ENCODE measurements at regions not wholly inside any gene's neighbourhood (a gene's known extent, or its start where the extent isn't known, plus 50 kb on each side); places are given as distances from the start of the nearest gene placed in this dataset.
"Not testable (repeated sequence)": the region's sequence is repeated elsewhere in the genome, so short reads cannot be mapped to it uniquely, and the experiment has no call there.

DNA sequence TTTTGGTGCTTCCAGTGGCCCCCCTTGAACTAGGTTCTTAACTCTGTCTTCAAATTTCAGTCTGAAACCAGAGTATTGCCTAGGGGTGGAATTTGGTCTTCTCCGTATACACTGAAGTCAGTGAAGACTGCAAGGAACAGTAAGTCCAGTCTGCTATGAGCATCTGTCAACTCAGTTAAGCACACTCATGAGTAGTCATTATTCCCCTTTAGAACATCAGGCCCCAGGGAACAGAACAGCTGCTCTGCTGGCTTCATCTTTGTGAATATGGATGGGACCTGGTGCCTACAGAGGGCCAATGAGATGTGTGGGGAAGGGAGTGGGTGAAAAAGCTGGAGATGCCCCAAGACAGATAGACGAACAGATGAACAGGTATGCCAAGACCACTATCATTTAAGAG is 85.2 kb upstream of the PRR23C start:
- WGBS, 10 experiments, result 17 to 100% (median 71%) methylated on average over 1 of the region's 2 CpGs; no CpG with 5 or more reads in 5 of the 10 experiments
- peak in 1 of 8 experiments; percentile 12 for ATAC-seq (replicated peaks in 6 of 8)
- no peak overlapping the region for H3K4me3 ChIP-seq
- H3K27ac ChIP-seq, result no peak overlapping the region
- in situ Hi-C loops (cut with MboI; ENCODE audit: low pct_unique_long_range_greater_than_20kb in 2 of 9, low sequenced_read_pairs in 9 of 9, unreplicated experiment in 9 of 9), result no loop called here
- H3K4me1 ChIP-seq (replicated peaks in 1 of 2), result peaks cover 0 to 3% of the 10 kb centered on the region in 2 donors

DNA sequence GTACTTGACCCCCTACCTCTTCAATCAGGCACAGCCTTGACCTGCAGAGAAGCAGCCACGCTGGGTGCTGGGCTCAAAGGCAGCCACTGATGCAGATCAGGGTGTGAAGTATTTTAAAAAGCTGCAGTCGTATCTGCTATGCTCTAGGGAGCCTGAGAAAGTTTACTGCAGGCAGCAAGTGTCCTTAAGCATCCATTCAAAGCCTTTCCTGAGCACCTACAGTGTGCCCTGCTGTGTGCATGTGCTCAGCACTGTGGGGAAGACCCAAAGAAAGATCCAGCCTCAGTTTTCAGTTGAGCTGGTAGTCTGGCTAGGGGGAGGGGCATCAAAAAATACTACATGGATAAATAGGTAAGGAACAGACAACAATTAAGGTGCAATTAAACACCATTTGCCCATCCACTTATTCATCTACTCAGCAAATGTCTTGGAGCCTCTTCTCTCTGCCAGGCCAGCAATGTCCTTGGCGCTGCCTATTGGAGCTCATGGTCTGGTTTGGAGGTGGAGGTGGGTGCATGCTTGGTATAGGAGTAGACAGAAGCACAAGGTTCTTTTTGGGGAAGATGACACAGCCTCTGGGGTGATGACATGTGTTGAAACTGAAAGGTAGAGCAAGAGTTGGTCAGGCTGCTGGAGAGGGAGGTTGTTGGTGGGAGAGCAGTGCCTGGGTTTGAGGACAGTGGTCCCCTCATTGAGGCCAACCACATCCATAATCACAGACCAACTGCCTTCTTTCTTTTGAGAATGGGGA is 85.9 kb upstream of the PRR23C start:
- H3K27ac ChIP-seq, result no peak overlapping the region
- 20 to 100% (median 64%) methylated on average over 1 to 3 of the region's 3 CpGs; no CpG with 5 or more reads in 2 of the 10 experiments for WGBS, 10 experiments
- ATAC-seq (replicated peaks in 6 of 8), result no peak
- H3K4me3 ChIP-seq, result no peak overlapping the region
- in situ Hi-C loops (cut with MboI; ENCODE audit: low pct_unique_long_range_greater_than_20kb in 2 of 9, low sequenced_read_pairs in 9 of 9, unreplicated experiment in 9 of 9), result no loop called here
- peaks cover 0 to 7% of the 10 kb centered on the region in 2 donors for H3K4me1 ChIP-seq (replicated peaks in 1 of 2)

DNA sequence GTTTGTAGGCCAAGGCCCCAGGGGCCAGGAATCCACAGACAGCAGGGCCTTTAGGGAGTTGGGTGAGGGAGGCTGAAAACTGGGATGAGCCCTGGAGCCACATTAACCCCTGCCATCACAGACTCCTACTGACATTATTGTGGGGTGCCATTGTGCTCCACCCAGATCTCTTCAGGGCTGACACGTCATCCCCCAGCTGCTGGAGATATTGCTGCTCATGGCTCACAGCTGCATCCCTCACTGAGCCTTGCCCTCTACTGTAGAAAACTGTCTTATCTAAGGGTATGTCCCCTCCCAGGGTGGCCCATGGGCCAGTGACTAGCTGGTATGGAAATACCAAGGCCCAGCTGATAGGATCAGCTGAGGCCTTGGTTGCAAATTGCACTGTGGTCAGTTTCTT is 87.3 kb upstream of the PRR23C start:
- Histone ChIP-seq H3K4me3 (no peak overlapping the region), H3K27ac (no peak overlapping the region), H3K4me1 (replicated peaks in 1 of 2) (peaks cover 3 to 16% of the 10 kb centered on the region in 2 donors)
- peak in 1 of 8 experiments; percentile 22 for ATAC-seq (replicated peaks in 6 of 8)
- 43 to 100% (median 82%) methylated on average over 1 of the region's 1 CpG; no CpG with 5 or more reads in 4 of the 10 experiments for WGBS, 10 experiments
- in situ Hi-C loops (cut with MboI; ENCODE audit: low pct_unique_long_range_greater_than_20kb in 2 of 9, low sequenced_read_pairs in 9 of 9, unreplicated experiment in 9 of 9), result no loop called here

DNA sequence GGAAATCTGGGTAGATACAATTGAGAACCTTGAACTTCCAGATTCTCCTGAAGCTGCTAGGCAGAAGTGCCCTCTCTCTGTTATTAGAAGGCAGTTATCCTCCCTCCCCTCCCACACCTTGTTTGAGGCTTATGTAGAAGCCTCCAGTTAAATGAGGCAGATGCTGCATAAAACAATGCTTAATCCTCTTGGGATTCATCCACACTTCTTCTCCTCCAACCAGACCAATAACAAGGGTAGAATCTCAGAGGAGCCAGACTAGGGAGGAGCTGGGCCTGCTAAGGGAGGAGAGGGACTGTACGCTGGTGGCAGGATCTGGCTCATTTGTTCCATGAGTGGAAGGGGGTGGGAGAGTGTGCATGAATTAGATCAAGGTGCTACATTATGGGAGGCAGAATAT is 88.3 kb upstream of the PRR23C start:
- no peak for ATAC-seq (replicated peaks in 6 of 8)
- Histone ChIP-seq H3K4me1 (replicated peaks in 1 of 2) (peaks cover 3 to 16% of the 10 kb centered on the region in 2 donors), H3K27ac (no peak overlapping the region), H3K4me3 (no peak overlapping the region)
- WGBS, 10 experiments, result 40 to 86% (median 75%) methylated on average over 1 of the region's 1 CpG; no CpG with 5 or more reads in 4 of the 10 experiments
- in situ Hi-C loops (cut with MboI; ENCODE audit: low pct_unique_long_range_greater_than_20kb in 2 of 9, low sequenced_read_pairs in 9 of 9, unreplicated experiment in 9 of 9), result no loop called here

DNA sequence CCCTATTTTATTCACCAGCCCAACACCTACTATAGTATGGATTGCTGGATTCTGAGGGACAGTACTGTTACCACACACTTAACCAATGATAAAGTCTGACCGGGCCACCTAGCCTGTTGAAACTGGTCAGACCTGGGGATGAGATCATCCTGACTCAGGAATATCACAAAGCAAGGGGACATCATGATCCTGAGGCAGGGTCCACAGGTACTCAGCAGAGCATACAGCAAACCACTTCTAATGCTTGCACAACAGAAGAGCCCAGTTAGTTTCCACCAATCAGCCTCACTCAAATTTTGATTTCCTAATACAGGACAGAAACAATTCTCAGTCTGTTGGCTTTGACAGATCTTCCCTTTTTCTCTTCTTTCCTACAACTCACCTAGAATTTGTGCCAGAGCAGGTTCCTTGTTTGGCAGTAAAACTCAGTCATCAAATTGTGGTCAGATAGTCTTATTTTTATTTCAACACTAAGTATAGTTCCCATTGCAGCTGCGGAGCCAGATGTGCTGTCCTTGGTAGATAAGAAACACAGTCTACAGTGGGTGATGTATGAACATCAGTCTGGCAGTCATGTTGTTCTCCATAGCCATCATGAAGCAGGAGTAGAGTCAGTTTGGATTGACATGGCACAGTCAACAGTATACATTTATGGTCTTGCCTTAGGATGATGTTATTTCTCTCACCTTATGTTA is 90.1 kb upstream of the PRR23C start:
- Histone ChIP-seq H3K4me1 (replicated peaks in 1 of 2) (peaks cover 3 to 13% of the 10 kb centered on the region in 2 donors), H3K27ac (no peak overlapping the region), H3K4me3 (no peak overlapping the region)
- in situ Hi-C loops (cut with MboI; ENCODE audit: low pct_unique_long_range_greater_than_20kb in 2 of 9, low sequenced_read_pairs in 9 of 9, unreplicated experiment in 9 of 9), result no loop called here
- ATAC-seq (replicated peaks in 6 of 8), result peak in 4 of 8 experiments; percentile 32 to 62 (median 48)
- 50 to 100% (median 83%) methylated on average over 1 to 2 of the region's 2 CpGs; no CpG with 5 or more reads in 3 of the 10 experiments for WGBS, 10 experiments

DNA sequence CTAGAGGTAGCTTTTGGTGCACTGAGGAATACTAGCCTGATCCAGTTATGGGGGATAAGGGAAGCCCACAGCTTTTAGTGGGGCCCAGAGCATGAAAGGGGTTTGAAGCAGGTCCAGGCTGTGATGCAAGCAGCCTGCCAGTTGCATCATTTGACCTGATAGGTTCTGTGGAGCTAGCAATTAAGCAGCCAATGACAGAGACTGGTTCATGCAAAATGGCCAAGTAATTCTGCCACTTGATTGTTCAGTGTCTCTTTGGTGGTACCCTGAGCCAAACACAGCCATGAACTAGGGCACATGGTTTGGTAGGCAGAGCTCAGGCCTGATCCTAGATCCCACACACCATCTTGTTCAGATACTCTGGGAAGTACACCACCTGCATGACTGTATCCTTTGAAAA is 91.0 kb upstream of the PRR23C start:
- no peak overlapping the region for H3K27ac ChIP-seq
- H3K4me3 ChIP-seq, result no peak overlapping the region
- in situ Hi-C loops (cut with MboI; ENCODE audit: low pct_unique_long_range_greater_than_20kb in 2 of 9, low sequenced_read_pairs in 9 of 9, unreplicated experiment in 9 of 9), result no loop called here
- peaks cover 3 to 13% of the 10 kb centered on the region in 2 donors for H3K4me1 ChIP-seq (replicated peaks in 1 of 2)
- ATAC-seq (replicated peaks in 6 of 8), result peak in 1 of 8 experiments; percentile 65

DNA sequence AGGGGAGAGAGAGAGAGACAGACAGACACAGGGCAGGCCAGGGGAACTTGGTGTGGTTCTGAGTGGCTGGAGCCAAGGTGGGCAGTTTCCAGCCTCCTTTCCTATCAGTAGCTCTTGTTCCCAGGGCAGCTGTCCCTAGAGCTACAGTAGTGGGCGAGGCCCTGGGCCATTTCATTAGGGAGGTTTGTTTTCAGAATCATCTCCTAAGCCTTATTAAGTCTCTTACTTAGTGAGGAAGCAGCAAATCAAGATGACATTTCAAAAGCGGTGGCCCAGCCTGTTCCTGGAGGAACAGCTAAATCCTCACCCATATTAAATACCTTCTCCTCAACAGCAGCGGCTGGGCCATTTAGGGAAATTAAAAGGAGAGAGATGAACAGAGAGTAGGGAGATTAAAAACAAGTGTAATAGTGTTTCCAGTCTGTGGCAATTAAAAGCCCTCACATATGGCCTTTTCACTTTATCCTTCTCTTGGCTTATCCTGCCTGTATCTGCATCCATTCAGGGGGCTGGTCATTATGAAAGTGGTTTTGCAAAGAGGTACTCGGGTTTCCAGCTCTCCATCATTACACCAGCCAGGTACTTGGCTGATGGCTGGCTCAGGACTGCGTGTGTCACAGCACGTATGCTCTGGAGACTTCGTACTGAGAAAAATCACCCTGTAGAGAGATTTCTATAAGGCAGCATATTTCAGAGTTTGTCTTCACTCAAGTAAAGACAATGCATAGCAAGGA is 91.9 kb upstream of the PRR23C start:
- no peak overlapping the region for H3K27ac ChIP-seq
- 43 to 86% (median 77%) methylated on average over 1 to 7 of the region's 7 CpGs; no CpG with 5 or more reads in 1 of the 10 experiments for WGBS, 10 experiments
- peaks cover 3 to 13% of the 10 kb centered on the region in 2 donors for H3K4me1 ChIP-seq (replicated peaks in 1 of 2)
- in situ Hi-C loops (cut with MboI; ENCODE audit: low pct_unique_long_range_greater_than_20kb in 2 of 9, low sequenced_read_pairs in 9 of 9, unreplicated experiment in 9 of 9), result no loop called here
- peak in 6 of 8 experiments; percentile 23 to 80 (median 54) for ATAC-seq (replicated peaks in 6 of 8)
- no peak overlapping the region for H3K4me3 ChIP-seq

DNA sequence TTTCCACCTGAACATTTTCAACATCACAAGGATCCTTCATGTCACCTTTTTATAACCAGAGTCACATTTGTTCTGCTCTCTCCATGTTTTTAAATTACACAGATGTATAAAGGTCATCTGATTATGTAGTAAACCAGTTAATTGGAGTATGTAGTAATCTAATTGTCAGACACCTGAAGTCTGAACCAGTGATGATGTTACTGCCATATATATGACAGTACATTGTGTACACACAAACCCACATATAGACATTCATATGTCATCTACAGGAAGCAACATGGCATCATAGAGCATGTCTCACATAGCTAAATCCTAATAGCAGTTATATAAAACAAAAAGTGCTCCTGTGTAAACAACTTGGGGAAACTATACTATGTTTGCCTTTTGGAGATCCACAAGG is 95.9 kb upstream of the PRR23C start:
- no peak overlapping the region for H3K4me3 ChIP-seq
- no peak for ATAC-seq (replicated peaks in 6 of 8)
- in situ Hi-C loops (cut with MboI; ENCODE audit: low pct_unique_long_range_greater_than_20kb in 2 of 9, low sequenced_read_pairs in 9 of 9, unreplicated experiment in 9 of 9), result no loop called here

DNA sequence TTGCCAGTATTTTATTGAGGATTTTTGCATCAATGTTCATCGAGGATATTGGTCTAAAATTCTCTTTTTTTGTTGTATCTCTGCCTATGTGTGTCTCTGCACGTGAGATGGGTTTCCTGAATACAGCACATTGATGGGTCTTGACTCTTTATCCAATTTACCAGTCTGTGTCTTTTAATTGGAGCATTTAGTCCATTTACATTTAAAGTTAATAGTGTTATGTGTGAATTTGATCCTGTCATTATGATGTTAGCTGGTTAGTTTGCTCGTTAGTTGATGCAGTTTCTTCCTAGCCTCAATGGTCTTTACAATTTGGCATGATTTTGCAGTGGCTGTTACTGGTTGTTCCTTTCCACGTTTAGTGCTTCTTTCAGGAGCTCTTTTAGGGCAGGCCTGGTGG is 101.3 kb upstream of the PRR23C start:
- in situ Hi-C loops (cut with MboI; ENCODE audit: low pct_unique_long_range_greater_than_20kb in 2 of 9, low sequenced_read_pairs in 9 of 9, unreplicated experiment in 9 of 9); ATAC-seq (replicated peaks in 6 of 8); H3K4me1 ChIP-seq (replicated peaks in 1 of 2); H3K4me3 ChIP-seq; H3K27ac ChIP-seq: not testable (repeated sequence)
- WGBS, 10 experiments, result 0 to 86% (median 40%) methylated on average over 1 to 4 of the region's 4 CpGs; no CpG with 5 or more reads in 5 of the 10 experiments

More for the DNA sequence above, 95.9 kb upstream of the PRR23C start:
- no peak overlapping the region for H3K27ac ChIP-seq
- H3K4me1 ChIP-seq (replicated peaks in 1 of 2), result peaks cover 3 to 10% of the 10 kb centered on the region in 2 donors

DNA sequence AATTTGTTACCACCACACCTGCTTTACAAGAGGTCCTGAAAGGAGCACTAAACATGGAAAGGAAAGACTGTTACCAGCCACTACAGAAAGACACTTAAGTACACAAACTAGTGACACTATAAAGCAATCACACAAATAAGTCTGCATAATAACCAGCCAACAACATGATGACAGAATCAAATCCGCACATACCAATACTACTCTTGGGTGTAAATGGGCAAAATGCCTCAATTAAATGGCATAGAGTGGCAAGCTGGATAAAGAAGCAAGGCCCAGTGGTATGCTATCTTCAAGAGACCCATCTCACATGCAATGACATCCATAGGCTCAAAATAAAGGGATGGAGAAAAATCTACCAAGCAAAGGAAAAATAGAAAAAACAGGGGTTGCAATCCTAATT is 106.8 kb upstream of the PRR23C start:
- H3K4me1 ChIP-seq (replicated peaks in 1 of 2), result no peaks in the 10 kb centered on the region
- H3K27ac ChIP-seq, result no peak overlapping the region
- in situ Hi-C loops (cut with MboI; ENCODE audit: low pct_unique_long_range_greater_than_20kb in 2 of 9, low sequenced_read_pairs in 9 of 9, unreplicated experiment in 9 of 9), result no loop called here
- no peak for ATAC-seq (replicated peaks in 6 of 8)
- no peak overlapping the region for H3K4me3 ChIP-seq
- WGBS, 10 experiments, result 67 to 100% (median 95%) methylated on average over 1 of the region's 1 CpG; no CpG with 5 or more reads in 4 of the 10 experiments

DNA sequence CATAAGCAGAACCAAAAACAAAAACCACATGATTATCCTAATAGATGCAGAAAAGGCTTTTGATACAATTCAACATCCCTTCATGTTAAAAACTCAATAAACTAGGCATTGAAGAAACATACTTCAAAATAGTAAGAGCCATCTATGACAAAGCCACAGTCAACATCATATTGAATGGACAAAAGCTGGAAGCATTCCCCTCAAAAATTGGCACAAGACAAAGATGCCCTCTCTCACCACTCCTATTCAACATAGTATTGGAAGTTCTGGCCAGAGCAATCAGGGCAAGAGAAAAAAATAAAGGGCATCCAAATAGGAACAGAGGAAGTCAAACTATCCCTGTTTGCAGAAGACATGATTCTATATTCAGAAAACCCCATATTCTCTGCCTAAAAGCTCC is 108.7 kb upstream of the PRR23C start:
- ATAC-seq (replicated peaks in 6 of 8); in situ Hi-C loops (cut with MboI; ENCODE audit: low pct_unique_long_range_greater_than_20kb in 2 of 9, low sequenced_read_pairs in 9 of 9, unreplicated experiment in 9 of 9); H3K4me3 ChIP-seq; H3K4me1 ChIP-seq (replicated peaks in 1 of 2); H3K27ac ChIP-seq: not testable (repeated sequence)

DNA sequence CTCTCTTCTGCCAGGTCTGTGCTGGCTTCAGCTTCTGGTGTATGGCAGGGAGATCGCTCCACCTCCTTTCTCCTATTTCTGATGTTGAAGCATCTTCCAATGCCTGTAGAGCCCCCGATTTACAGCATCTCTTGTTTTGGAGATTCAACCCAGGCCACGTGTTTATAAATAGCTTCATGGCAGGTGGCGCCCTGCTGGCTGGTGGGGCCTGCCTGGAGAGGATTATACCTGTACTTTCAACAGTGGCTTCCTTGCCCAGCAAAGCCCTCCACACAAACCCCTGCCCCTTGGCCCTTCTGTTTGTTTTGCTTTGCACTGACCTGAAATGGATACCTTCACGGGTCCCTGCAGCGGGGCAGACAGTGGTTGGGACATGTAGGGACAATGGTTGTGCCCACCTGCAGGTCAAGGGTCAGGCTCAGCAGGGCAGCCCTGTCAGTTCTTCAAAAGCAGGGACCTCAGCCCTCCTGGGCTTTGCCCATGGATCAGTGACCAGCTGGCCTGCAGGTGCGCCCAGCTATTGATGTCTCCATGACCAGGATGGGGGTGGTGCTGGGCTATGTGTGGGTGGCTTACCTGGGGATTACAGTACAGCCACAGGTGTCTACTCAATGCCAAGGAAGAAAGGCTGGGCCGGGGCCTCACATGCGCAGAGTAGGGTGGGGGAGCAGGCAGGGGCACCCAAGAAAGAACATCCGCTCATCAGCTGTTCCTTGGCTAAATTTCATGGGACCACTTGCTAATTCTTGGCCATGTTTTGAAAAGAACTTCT is 112.7 kb upstream of the PRR23C start:
- no peak for ATAC-seq (replicated peaks in 6 of 8)
- WGBS, 10 experiments, result 50 to 100% (median 77%) methylated on average over 1 to 7 of the region's 10 CpGs; no CpG with 5 or more reads in 4 of the 10 experiments
- no peak overlapping the region for H3K27ac ChIP-seq
- in situ Hi-C loops (cut with MboI; ENCODE audit: low pct_unique_long_range_greater_than_20kb in 2 of 9, low sequenced_read_pairs in 9 of 9, unreplicated experiment in 9 of 9), result no loop called here
- no peaks in the 10 kb centered on the region for H3K4me1 ChIP-seq (replicated peaks in 1 of 2)
- no peak overlapping the region for H3K4me3 ChIP-seq
